Osteocyte (in vitro differentiated cells): ENCODE measurements at regions not wholly inside any gene's neighbourhood (a gene's known extent, or its start where the extent isn't known, plus 50 kb on each side); places are given as distances from the start of the nearest gene placed in this dataset.

Experiments used
- DNase-seq: peaks from one replicate; pipeline ENCODE4 v3.0.0; 2021; ENCODE audit warnings: mixed read lengths; ENCODE audit not compliant: unreplicated experiment; ENCODE audit errors: extremely low spot score
- H3K27ac Mint-ChIP-seq: one replicate; pipeline ENCODE4 v1.8.0; 2021; ENCODE audit warnings: mild to moderate bottlenecking, mixed read lengths; ENCODE audit not compliant: unreplicated experiment
- H3K27me3 Mint-ChIP-seq: one replicate; pipeline ENCODE4 v1.8.0; 2021; ENCODE audit warnings: mixed read lengths; ENCODE audit not compliant: unreplicated experiment
- H3K36me3 Mint-ChIP-seq: one replicate; pipeline ENCODE4 v1.8.0; 2021; ENCODE audit warnings: mixed read lengths; ENCODE audit not compliant: unreplicated experiment
- H3K4me1 Mint-ChIP-seq: one replicate; pipeline ENCODE4 v1.8.0; 2021; ENCODE audit warnings: mixed read lengths; ENCODE audit not compliant: unreplicated experiment
- H3K4me3 Mint-ChIP-seq: one replicate; pipeline ENCODE4 v1.8.0; 2021; ENCODE audit warnings: mild to moderate bottlenecking, moderate library complexity, mixed read lengths; ENCODE audit not compliant: unreplicated experiment
- H3K9me3 Mint-ChIP-seq: one replicate; pipeline ENCODE4 v1.8.0; 2021; ENCODE audit warnings: mixed read lengths; ENCODE audit not compliant: unreplicated experiment
- TF ChIP-seq, protein P1 (sequence below): fragments of 200-600 bp; sonication (generic); IDR thresholded peaks from 2 replicates; pipeline ENCODE4 v1.5.0; 2021; ENCODE audit warnings: antibody characterized with exemption, mild to moderate bottlenecking, moderate library complexity

DNA sequence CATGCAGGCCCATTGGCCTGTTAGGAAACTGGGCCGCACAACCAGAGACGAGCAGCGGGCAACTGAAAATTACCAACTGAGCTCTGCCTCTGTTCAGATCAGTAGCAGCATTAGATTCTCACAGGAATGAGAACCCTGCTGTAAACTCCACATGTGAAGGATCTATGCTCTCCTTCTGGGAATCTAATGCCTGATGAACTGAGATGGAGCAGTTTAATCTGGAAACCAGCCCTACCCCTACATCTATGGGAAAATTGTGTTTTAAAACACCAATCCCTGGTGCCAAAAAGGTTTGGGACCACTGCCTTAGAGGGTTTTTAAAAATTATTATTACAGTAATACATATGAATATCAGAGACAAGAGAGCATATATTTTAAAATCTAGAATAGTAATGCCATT is 1144.5 kb downstream of the FSCB start:
- no peak for DNase-seq
- no peak overlapping the region for H3K4me3 Mint-ChIP-seq
- TF ChIP-seq, protein P1, sequence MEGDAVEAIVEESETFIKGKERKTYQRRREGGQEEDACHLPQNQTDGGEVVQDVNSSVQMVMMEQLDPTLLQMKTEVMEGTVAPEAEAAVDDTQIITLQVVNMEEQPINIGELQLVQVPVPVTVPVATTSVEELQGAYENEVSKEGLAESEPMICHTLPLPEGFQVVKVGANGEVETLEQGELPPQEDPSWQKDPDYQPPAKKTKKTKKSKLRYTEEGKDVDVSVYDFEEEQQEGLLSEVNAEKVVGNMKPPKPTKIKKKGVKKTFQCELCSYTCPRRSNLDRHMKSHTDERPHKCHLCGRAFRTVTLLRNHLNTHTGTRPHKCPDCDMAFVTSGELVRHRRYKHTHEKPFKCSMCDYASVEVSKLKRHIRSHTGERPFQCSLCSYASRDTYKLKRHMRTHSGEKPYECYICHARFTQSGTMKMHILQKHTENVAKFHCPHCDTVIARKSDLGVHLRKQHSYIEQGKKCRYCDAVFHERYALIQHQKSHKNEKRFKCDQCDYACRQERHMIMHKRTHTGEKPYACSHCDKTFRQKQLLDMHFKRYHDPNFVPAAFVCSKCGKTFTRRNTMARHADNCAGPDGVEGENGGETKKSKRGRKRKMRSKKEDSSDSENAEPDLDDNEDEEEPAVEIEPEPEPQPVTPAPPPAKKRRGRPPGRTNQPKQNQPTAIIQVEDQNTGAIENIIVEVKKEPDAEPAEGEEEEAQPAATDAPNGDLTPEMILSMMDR = no peak
- H3K4me1 Mint-ChIP-seq = no peaks in the 10 kb centered on the region
- no peaks in the 10 kb centered on the region for H3K27me3 Mint-ChIP-seq
- H3K36me3 Mint-ChIP-seq = no peaks in the 10 kb centered on the region
- no peak overlapping the region for H3K27ac Mint-ChIP-seq
- peaks cover 6% of the 10 kb centered on the region for H3K9me3 Mint-ChIP-seq

DNA sequence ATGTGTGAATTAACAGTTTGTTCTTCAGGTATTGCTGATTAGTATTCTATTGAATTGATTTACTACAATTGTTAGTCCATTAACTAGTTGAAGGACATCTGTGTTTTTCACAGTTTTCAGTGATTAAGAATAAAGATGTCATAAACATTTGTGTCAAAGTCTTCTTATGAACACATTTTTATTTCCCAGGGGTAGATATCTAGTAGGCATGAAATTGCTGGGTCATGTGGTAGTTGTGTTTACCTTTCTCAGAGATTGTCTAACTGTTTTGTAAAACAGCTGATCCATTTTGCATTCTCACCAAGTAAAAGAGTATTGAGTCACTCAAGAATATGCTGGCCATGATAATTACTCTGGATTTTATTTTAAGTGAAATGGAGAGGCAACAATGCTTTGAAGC is 1145.3 kb downstream of the FSCB start:
- no peaks in the 10 kb centered on the region for H3K4me1 Mint-ChIP-seq
- no peak overlapping the region for H3K27ac Mint-ChIP-seq
- no peak for DNase-seq
- no peaks in the 10 kb centered on the region for H3K27me3 Mint-ChIP-seq
- no peak overlapping the region for H3K4me3 Mint-ChIP-seq
- H3K9me3 Mint-ChIP-seq = no peaks in the 10 kb centered on the region
- TF ChIP-seq, protein P1 = no peak
- no peaks in the 10 kb centered on the region for H3K36me3 Mint-ChIP-seq

DNA sequence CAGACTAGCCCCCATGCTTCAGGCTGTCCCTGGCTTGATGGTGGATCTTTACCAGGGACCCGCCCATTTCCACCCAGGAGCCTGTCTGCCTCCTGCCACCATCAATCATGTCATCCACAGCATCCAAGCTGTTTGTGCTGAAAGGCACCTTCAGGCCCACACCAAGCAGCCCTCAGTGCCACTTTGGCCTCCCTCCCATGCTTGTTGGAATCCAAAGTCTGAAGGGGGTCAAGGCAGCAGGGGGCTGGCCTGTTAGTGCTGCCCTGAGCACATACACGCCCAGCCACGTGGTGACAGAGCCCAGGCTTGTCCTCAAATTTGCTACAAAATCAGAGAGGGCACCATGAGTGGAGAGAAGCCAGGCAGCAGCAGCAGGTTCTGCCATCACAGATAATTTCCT is 1146.8 kb downstream of the FSCB start:
- Mint-ChIP-seq H3K27me3 (no peaks in the 10 kb centered on the region), H3K36me3 (no peaks in the 10 kb centered on the region), H3K27ac (no peak overlapping the region), H3K9me3 (no peaks in the 10 kb centered on the region), H3K4me1 (no peaks in the 10 kb centered on the region), H3K4me3 (no peak overlapping the region)
- no peak for DNase-seq
- TF ChIP-seq, protein P1 = no peak

DNA sequence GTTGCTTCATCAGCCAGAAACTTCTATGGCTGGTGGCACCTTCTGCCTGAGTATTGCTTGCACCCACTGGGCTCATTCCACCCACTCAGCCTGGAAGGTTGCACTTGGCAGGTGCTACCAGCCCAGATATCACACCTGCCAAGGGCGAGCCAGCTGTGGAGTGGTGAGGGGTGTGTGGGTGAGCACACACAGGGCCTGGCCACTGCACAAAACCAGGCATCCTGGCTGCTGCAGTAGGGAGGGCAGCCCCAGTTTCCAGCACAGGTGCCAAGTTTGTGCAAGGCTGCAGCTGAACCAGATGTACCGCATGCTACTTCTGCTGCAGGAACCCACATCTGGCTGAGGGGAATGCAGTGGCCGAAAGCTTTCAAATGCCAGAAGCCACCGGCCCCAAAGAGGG is 1147.8 kb downstream of the FSCB start:
- no peak for DNase-seq
- TF ChIP-seq, protein P1 = no peak
- Mint-ChIP-seq H3K36me3 (no peaks in the 10 kb centered on the region), H3K27ac (no peak overlapping the region), H3K4me1 (no peaks in the 10 kb centered on the region), H3K9me3 (no peaks in the 10 kb centered on the region), H3K27me3 (no peaks in the 10 kb centered on the region), H3K4me3 (no peak overlapping the region)

DNA sequence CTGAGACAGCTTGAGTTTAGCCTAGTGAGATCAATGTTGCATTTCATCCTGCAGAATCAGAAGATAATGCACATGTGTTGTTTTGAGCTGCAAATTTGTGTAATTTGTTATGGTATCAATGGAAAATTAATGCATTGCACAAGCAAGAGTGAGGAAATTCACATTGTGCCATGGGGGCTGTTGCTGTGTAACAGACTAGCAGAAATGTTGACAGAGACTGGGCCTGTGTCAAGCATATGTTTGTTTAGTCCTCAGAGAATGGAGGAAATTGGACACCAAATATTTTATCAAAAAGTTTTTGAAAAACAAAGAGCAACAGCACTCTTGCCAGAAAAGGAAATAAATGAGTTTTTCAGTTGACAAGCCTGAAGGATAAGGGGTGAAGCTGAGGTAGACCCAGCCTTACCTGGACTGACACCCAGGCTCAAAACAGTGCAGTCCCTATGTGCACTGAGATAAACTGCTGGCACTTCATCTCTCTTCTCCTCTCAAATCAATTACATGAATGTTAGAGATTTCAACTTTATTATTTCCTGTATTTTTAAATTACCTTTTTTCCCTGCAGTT is 1150.0 kb downstream of the FSCB start:
- Mint-ChIP-seq H3K27me3 (no peaks in the 10 kb centered on the region), H3K4me3 (no peak overlapping the region), H3K4me1 (no peaks in the 10 kb centered on the region), H3K36me3 (no peaks in the 10 kb centered on the region), H3K9me3 (no peaks in the 10 kb centered on the region), H3K27ac (no peak overlapping the region)
- TF ChIP-seq, protein P1 = no peak
- no peak for DNase-seq
